ENCODE measurements at regions not wholly inside any gene's neighbourhood (a gene's known extent, or its start where the extent isn't known, plus 50 kb on each side); places are given as distances from the start of the nearest gene placed in this dataset.

- FAIRE-seq (peak; percentile 38), DNase-seq (ENCODE audit: insufficient read length, low spot score) (no peak)
- TF ChIP-seq TAF1 (IDR thresholded peaks at IDR 0.05; ENCODE audit: low read depth, low read length) = no peak
- TF ChIP-seq POU2F2 (IDR thresholded peaks at IDR 0.05; ENCODE audit: low read depth, low read length) = no peak
- TF ChIP-seq SPI1 (IDR thresholded peaks at IDR 0.05; ENCODE audit: low read depth, low read length) = no peak
- TF ChIP-seq POLR2A (IDR thresholded peaks at IDR 0.05; ENCODE audit: low read depth, low read length) = no peak
- TF ChIP-seq POLR2AphosphoS5 (IDR thresholded peaks at IDR 0.05; ENCODE audit: low read depth, low read length) = no peak
- TF ChIP-seq PAX5 (IDR thresholded peaks at IDR 0.05; ENCODE audit: insufficient read depth, low read length, severe bottlenecking) = no peak
Observed at GRCh38 chrX:46279925-46280313, 265.3 kb downstream of the ZNF674 start.

DNA sequence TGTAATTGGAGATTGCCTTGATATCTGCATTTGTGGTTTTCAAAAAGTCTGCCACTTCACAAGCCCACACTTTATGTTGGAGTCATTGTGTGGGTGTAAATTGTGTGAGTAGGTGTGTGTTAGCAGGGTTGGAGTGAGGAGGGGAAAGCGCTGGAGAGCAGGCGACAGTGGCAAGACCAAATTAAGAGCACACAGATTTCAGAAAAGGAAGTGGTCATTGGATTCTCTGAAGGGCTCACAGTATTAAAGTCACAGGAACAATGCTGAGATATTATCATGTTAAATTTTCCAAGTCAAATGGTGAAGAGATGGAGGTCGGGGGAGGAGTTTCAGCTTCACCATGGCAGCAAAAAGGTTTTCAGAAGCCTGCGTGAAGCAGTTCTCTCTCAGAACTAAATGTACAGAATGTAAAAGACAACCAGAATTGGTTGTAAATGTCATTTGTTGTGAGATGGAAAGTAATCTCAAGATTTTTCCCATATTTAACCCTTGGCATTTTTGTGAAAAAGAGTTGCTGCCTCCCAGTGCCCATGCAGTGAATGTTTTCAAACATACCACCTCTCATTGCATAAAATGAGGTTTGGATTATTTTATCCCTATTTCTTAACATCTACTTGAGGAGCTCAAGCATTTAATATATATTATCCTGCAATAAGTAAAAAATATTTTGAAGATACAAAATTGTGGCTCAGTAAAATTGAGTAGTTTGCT, 265.9 kb downstream of the ZNF674 start:
- no peak for DNase-seq (ENCODE audit: insufficient read length, low spot score)
- no peak for FAIRE-seq
- TF ChIP-seq POLR2A (IDR thresholded peaks at IDR 0.05; ENCODE audit: low read depth, low read length) = no peak
- TF ChIP-seq SPI1 (IDR thresholded peaks at IDR 0.05; ENCODE audit: low read depth, low read length) = no peak
- TF ChIP-seq POLR2AphosphoS5 (IDR thresholded peaks at IDR 0.05; ENCODE audit: low read depth, low read length) = no peak
- TF ChIP-seq PAX5 (IDR thresholded peaks at IDR 0.05; ENCODE audit: insufficient read depth, low read length, severe bottlenecking) = no peak
- no peak for TF ChIP-seq TAF1 (IDR thresholded peaks at IDR 0.05; ENCODE audit: low read depth, low read length)
- no peak for TF ChIP-seq POU2F2 (IDR thresholded peaks at IDR 0.05; ENCODE audit: low read depth, low read length)

- no peak for FAIRE-seq
- DNase-seq (ENCODE audit: insufficient read length, low spot score) = no peak
- TF ChIP-seq POLR2A (IDR thresholded peaks at IDR 0.05; ENCODE audit: low read depth, low read length) (no peak), TAF1 (IDR thresholded peaks at IDR 0.05; ENCODE audit: low read depth, low read length) (no peak), SPI1 (IDR thresholded peaks at IDR 0.05; ENCODE audit: low read depth, low read length) (no peak), PAX5 (IDR thresholded peaks at IDR 0.05; ENCODE audit: insufficient read depth, low read length, severe bottlenecking) (no peak), POLR2AphosphoS5 (IDR thresholded peaks at IDR 0.05; ENCODE audit: low read depth, low read length) (no peak), POU2F2 (IDR thresholded peaks at IDR 0.05; ENCODE audit: low read depth, low read length) (no peak)
Observed at GRCh38 chrX:46278572-46278971, 266.6 kb downstream of the ZNF674 start.

- DNase-seq (ENCODE audit: insufficient read length, low spot score) (no peak), FAIRE-seq (no peak)
Observed at GRCh38 chrX:46268412-46268811, 276.8 kb downstream of the ZNF674 start.

GRCh38 chrX:46263494-46263893, 281.7 kb downstream of the ZNF674 start:
- DNase-seq (ENCODE audit: insufficient read length, low spot score) (no peak), FAIRE-seq (no peak)
- no peak for TF ChIP-seq SPI1 (IDR thresholded peaks at IDR 0.05; ENCODE audit: low read depth, low read length)
- no peak for TF ChIP-seq POU2F2 (IDR thresholded peaks at IDR 0.05; ENCODE audit: low read depth, low read length)
- TF ChIP-seq POLR2AphosphoS5 (IDR thresholded peaks at IDR 0.05; ENCODE audit: low read depth, low read length) = no peak
- no peak for TF ChIP-seq TAF1 (IDR thresholded peaks at IDR 0.05; ENCODE audit: low read depth, low read length)
- no peak for TF ChIP-seq PAX5 (IDR thresholded peaks at IDR 0.05; ENCODE audit: insufficient read depth, low read length, severe bottlenecking)
- TF ChIP-seq POLR2A (IDR thresholded peaks at IDR 0.05; ENCODE audit: low read depth, low read length) = no peak

More at GRCh38 chrX:46268412-46268811, 276.8 kb downstream of the ZNF674 start:
- TF ChIP-seq POU2F2 (IDR thresholded peaks at IDR 0.05; ENCODE audit: low read depth, low read length) = no peak
- TF ChIP-seq TAF1 (IDR thresholded peaks at IDR 0.05; ENCODE audit: low read depth, low read length) = no peak
- no peak for TF ChIP-seq POLR2AphosphoS5 (IDR thresholded peaks at IDR 0.05; ENCODE audit: low read depth, low read length)
- TF ChIP-seq PAX5 (IDR thresholded peaks at IDR 0.05; ENCODE audit: insufficient read depth, low read length, severe bottlenecking) = no peak
- no peak for TF ChIP-seq POLR2A (IDR thresholded peaks at IDR 0.05; ENCODE audit: low read depth, low read length)
- no peak for TF ChIP-seq SPI1 (IDR thresholded peaks at IDR 0.05; ENCODE audit: low read depth, low read length)

GRCh38 chrX:46262304-46262703, 282.9 kb downstream of the ZNF674 start:
- DNase-seq (ENCODE audit: insufficient read length, low spot score) (no peak), FAIRE-seq (no peak)
- TF ChIP-seq TAF1 (IDR thresholded peaks at IDR 0.05; ENCODE audit: low read depth, low read length) (no peak), SPI1 (IDR thresholded peaks at IDR 0.05; ENCODE audit: low read depth, low read length) (no peak), POU2F2 (IDR thresholded peaks at IDR 0.05; ENCODE audit: low read depth, low read length) (no peak), POLR2AphosphoS5 (IDR thresholded peaks at IDR 0.05; ENCODE audit: low read depth, low read length) (no peak), POLR2A (IDR thresholded peaks at IDR 0.05; ENCODE audit: low read depth, low read length) (no peak)

- TF ChIP-seq PAX5 (IDR thresholded peaks at IDR 0.05; ENCODE audit: insufficient read depth, low read length, severe bottlenecking) = no peak
- no peak for TF ChIP-seq POU2F2 (IDR thresholded peaks at IDR 0.05; ENCODE audit: low read depth, low read length)
- no peak for TF ChIP-seq POLR2AphosphoS5 (IDR thresholded peaks at IDR 0.05; ENCODE audit: low read depth, low read length)
- TF ChIP-seq SPI1 (IDR thresholded peaks at IDR 0.05; ENCODE audit: low read depth, low read length) = no peak
- TF ChIP-seq POLR2A (IDR thresholded peaks at IDR 0.05; ENCODE audit: low read depth, low read length) = no peak
- no peak for TF ChIP-seq TAF1 (IDR thresholded peaks at IDR 0.05; ENCODE audit: low read depth, low read length)
- no peak for FAIRE-seq
- no peak for DNase-seq (ENCODE audit: insufficient read length, low spot score)
Observed at GRCh38 chrX:46260499-46260898, 284.7 kb downstream of the ZNF674 start.

- FAIRE-seq (no peak), DNase-seq (ENCODE audit: insufficient read length, low spot score) (no peak)
- TF ChIP-seq SPI1 (IDR thresholded peaks at IDR 0.05; ENCODE audit: low read depth, low read length) = no peak
- TF ChIP-seq TAF1 (IDR thresholded peaks at IDR 0.05; ENCODE audit: low read depth, low read length) = no peak
- TF ChIP-seq POLR2AphosphoS5 (IDR thresholded peaks at IDR 0.05; ENCODE audit: low read depth, low read length) = no peak
- no peak for TF ChIP-seq POLR2A (IDR thresholded peaks at IDR 0.05; ENCODE audit: low read depth, low read length)
- no peak for TF ChIP-seq POU2F2 (IDR thresholded peaks at IDR 0.05; ENCODE audit: low read depth, low read length)
- TF ChIP-seq PAX5 (IDR thresholded peaks at IDR 0.05; ENCODE audit: insufficient read depth, low read length, severe bottlenecking) = no peak
Observed at GRCh38 chrX:46258356-46258755, 286.9 kb downstream of the ZNF674 start.

DNA sequence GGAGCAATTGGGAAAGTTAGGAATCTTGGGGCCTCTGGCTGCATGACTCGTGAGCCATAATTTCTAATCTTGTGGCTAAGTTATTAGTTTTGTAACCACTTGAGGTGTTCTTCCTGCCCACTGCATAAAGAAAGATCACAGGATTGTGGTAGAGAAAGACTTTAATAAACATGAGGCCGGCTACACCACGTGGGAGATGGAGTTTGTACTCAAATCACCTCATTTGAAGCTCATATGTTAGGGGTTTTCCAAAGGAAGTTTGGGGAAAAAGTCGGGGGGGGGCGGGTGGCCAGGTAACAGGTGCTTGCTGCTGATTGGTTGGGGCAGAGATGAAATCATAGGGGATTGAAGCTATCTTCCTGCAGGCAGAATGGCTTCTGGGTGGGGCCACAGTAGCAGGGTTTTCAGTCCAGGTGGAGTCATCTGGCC, 287.8 kb downstream of the ZNF674 start:
- FAIRE-seq (no peak), DNase-seq (ENCODE audit: insufficient read length, low spot score) (no peak)
- TF ChIP-seq SPI1 (IDR thresholded peaks at IDR 0.05; ENCODE audit: low read depth, low read length) (no peak), TAF1 (IDR thresholded peaks at IDR 0.05; ENCODE audit: low read depth, low read length) (no peak), POLR2AphosphoS5 (IDR thresholded peaks at IDR 0.05; ENCODE audit: low read depth, low read length) (no peak), PAX5 (IDR thresholded peaks at IDR 0.05; ENCODE audit: insufficient read depth, low read length, severe bottlenecking) (no peak), POLR2A (IDR thresholded peaks at IDR 0.05; ENCODE audit: low read depth, low read length) (no peak), POU2F2 (IDR thresholded peaks at IDR 0.05; ENCODE audit: low read depth, low read length) (no peak)
